ENCODE measurements at regions not wholly inside any gene's neighbourhood (a gene's known extent, or its start where the extent isn't known, plus 50 kb on each side); places are given as distances from the start of the nearest gene placed in this dataset.

- no peaks in the 10 kb centered on the region for H3K4me1 ChIP-seq
- TF ChIP-seq CTCF (IDR thresholded peaks at IDR 0.05; ENCODE audit: borderline replicate concordance) = no peak
- intact Hi-C loops (cut with micrococcal nuclease) = no loop called here
- H3K27ac ChIP-seq (replicated peaks) = no peak overlapping the region
- H3K4me3 ChIP-seq = no peak overlapping the region
- H3K9me3 ChIP-seq (replicated peaks) = no peaks in the 10 kb centered on the region
- H3K27me3 ChIP-seq (ENCODE audit: low read depth) = peaks cover 3% of the 10 kb centered on the region
- H3K36me3 ChIP-seq = no peaks in the 10 kb centered on the region
- DNase-seq = no peak
These were observed 66.6 kb downstream of the NEURL3 start for GRCh38 chr2:96438589-96438988.

GRCh38 chr2:96437512-96437911, 67.6 kb downstream of the NEURL3 start:
- H3K36me3 ChIP-seq = no peaks in the 10 kb centered on the region
- H3K4me1 ChIP-seq = no peaks in the 10 kb centered on the region
- H3K27me3 ChIP-seq (ENCODE audit: low read depth) = peaks cover 3% of the 10 kb centered on the region
- H3K9me3 ChIP-seq (replicated peaks) = no peaks in the 10 kb centered on the region
- intact Hi-C loops (cut with micrococcal nuclease) = no loop called here
- H3K27ac ChIP-seq (replicated peaks) = no peak overlapping the region
- no peak for TF ChIP-seq CTCF (IDR thresholded peaks at IDR 0.05; ENCODE audit: borderline replicate concordance)
- H3K4me3 ChIP-seq = no peak overlapping the region
- DNase-seq = no peak

- Histone ChIP-seq H3K36me3 (no peaks in the 10 kb centered on the region), H3K9me3 (replicated peaks) (no peaks in the 10 kb centered on the region), H3K27me3 (ENCODE audit: low read depth) (peaks cover 3% of the 10 kb centered on the region), H3K4me1 (peaks cover under 1% of the 10 kb centered on the region), H3K4me3 (no peak overlapping the region), H3K27ac (replicated peaks) (no peak overlapping the region)
- DNase-seq = no peak
- TF ChIP-seq CTCF (IDR thresholded peaks at IDR 0.05; ENCODE audit: borderline replicate concordance) = no peak
- intact Hi-C loops (cut with micrococcal nuclease) = no loop called here
These were observed 68.2 kb downstream of the NEURL3 start for GRCh38 chr2:96436961-96437360.

- no peak overlapping the region for H3K4me3 ChIP-seq
- H3K36me3 ChIP-seq = no peaks in the 10 kb centered on the region
- H3K27ac ChIP-seq (replicated peaks) = no peak overlapping the region
- intact Hi-C loops (cut with micrococcal nuclease) = no loop called here
- peaks cover 3% of the 10 kb centered on the region for H3K27me3 ChIP-seq (ENCODE audit: low read depth)
- peaks cover 6% of the 10 kb centered on the region for H3K4me1 ChIP-seq
- no peak for TF ChIP-seq CTCF (IDR thresholded peaks at IDR 0.05; ENCODE audit: borderline replicate concordance)
- no peaks in the 10 kb centered on the region for H3K9me3 ChIP-seq (replicated peaks)
- no peak for DNase-seq
These were observed 68.7 kb downstream of the NEURL3 start for GRCh38 chr2:96436416-96436815.

- DNase-seq = peak; percentile 71
- H3K4me3 ChIP-seq = no peak overlapping the region
- TF ChIP-seq CTCF (IDR thresholded peaks at IDR 0.05; ENCODE audit: borderline replicate concordance) = no peak
- peaks cover 23% of the 10 kb centered on the region for H3K4me1 ChIP-seq
- peaks cover 8% of the 10 kb centered on the region for H3K9me3 ChIP-seq (replicated peaks)
- no peaks in the 10 kb centered on the region for H3K36me3 ChIP-seq
- intact Hi-C loops (cut with micrococcal nuclease) = no loop called here
- H3K27ac ChIP-seq (replicated peaks) = peak overlapping the region; percentile 28
- no peaks in the 10 kb centered on the region for H3K27me3 ChIP-seq (ENCODE audit: low read depth)
These were observed 73.8 kb downstream of the NEURL3 start for GRCh38 chr2:96431319-96431718.

Data from left ventricle myocardium inferior (tissue), 1 donor.